ENCODE measurements at regions not wholly inside any gene's neighbourhood (a gene's known extent, or its start where the extent isn't known, plus 50 kb on each side); places are given as distances from the start of the nearest gene placed in this dataset.

DNA sequence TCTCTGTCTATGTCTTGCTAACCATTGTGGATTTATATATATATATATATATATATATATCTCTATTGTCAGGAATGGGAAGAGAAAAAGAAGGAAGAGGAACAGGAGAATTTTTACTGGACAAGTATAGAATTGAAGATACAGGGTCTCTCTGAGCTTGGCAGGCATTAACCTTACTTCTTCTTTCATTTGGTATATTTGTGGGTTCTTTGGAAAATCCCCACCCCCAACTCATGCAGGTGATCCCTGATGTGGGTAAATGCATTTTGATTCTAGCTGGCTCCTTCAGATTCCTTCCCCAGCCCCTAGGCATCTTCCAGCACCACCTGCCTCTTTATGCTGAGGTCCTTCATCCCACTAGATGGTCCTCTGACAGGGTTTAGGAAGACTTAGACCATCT, 78.8 kb upstream of the TRABD2B start:
- TF ChIP-seq, protein P1, sequence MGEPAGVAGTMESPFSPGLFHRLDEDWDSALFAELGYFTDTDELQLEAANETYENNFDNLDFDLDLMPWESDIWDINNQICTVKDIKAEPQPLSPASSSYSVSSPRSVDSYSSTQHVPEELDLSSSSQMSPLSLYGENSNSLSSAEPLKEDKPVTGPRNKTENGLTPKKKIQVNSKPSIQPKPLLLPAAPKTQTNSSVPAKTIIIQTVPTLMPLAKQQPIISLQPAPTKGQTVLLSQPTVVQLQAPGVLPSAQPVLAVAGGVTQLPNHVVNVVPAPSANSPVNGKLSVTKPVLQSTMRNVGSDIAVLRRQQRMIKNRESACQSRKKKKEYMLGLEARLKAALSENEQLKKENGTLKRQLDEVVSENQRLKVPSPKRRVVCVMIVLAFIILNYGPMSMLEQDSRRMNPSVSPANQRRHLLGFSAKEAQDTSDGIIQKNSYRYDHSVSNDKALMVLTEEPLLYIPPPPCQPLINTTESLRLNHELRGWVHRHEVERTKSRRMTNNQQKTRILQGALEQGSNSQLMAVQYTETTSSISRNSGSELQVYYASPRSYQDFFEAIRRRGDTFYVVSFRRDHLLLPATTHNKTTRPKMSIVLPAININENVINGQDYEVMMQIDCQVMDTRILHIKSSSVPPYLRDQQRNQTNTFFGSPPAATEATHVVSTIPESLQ (CRISPR knock-in tag; IDR thresholded peaks at IDR 0.05) = no peak
- no peak for TF ChIP-seq RAD21 (CRISPR knock-in tag; conservative IDR thresholded peaks at IDR 0.05 in 1 of 2, IDR thresholded peaks at IDR 0.05 in 1 of 2)
- no peak for TF ChIP-seq JUNB (CRISPR knock-in tag; conservative IDR thresholded peaks at IDR 0.05)

All from K562 (cell line).